PC-9 (cell line): ENCODE measurements at regions not wholly inside any gene's neighbourhood (a gene's known extent, or its start where the extent isn't known, plus 50 kb on each side); places are given as distances from the start of the nearest gene placed in this dataset.

Experiments
- BruUV-seq: library from RNA; stranded (reverse); fragments of 400-500 nt; replicated peaks from 2 replicates; lab custom pipeline; 2021; lab: Mats Ljungman, UMichigan
- CTCF ChIA-PET: fragments of 300-600 bp; sonication (Branson Sonifier 250); formaldehyde crosslinking; loops from one replicate; lab custom pipeline; 2022; ENCODE audit warnings: antibody characterized with exemption; lab: Charles Lee
- POLR2A ChIA-PET: fragments of 300-600 bp; sonication (Branson Sonifier 250); formaldehyde crosslinking; loops from one replicate; lab custom pipeline; 2022; ENCODE audit warnings: antibody characterized with exemption; ENCODE audit not compliant: unreplicated experiment; lab: Charles Lee
- DNase-seq, 2 experiments: peaks; one replicate each; pipeline versions ENCODE4 v3.0.0 to v3.0.0-alpha.2; 2015 to 2022; ENCODE audit warnings: mixed read lengths in 1 of 2
- H2AFZ ChIP-seq: fragments of 200-600 bp; sonication (generic); 2 replicates; pipeline ENCODE4 v1.8.1; 2017; ENCODE audit warnings: antibody characterized with exemption
- H3F3A ChIP-seq: fragments of 200-600 bp; sonication (generic); 2 replicates; pipeline ENCODE4 v1.8.1; 2017; ENCODE audit warnings: antibody characterized with exemption, mild to moderate bottlenecking, low read depth; ENCODE audit not compliant: insufficient read depth
- H3K27ac ChIP-seq: fragments of 200-600 bp; sonication (generic); 2 replicates; pipeline ENCODE4 v1.6.1; 2016; ENCODE audit warnings: mixed run types
- H3K27me3 ChIP-seq: fragments of 200-600 bp; sonication (generic); 2 replicates; pipeline ENCODE4 v1.6.1; 2016; ENCODE audit warnings: low read depth, mixed run types; ENCODE audit not compliant: insufficient read depth
- H3K36me3 ChIP-seq: fragments of 200-600 bp; sonication (generic); 2 replicates; pipeline ENCODE4 v1.6.1; 2016; ENCODE audit warnings: low read depth, mixed run types
- H3K4me1 ChIP-seq: fragments of 200-600 bp; sonication (generic); replicated peaks from 2 replicates; pipeline ENCODE4 v1.6.1; 2016; ENCODE audit warnings: mixed run types; ENCODE audit not compliant: insufficient read depth
- H3K4me2 ChIP-seq: fragments of 200-600 bp; sonication (generic); 2 replicates; pipeline ENCODE4 v1.6.1; 2017; ENCODE audit warnings: mixed run types
- H3K4me3 ChIP-seq: fragments of 200-600 bp; sonication (generic); 2 replicates; pipeline ENCODE4 v1.6.1; 2016; ENCODE audit warnings: mixed run types
- H3K79me2 ChIP-seq: fragments of 200-600 bp; sonication (generic); 2 replicates; pipeline ENCODE4 v1.6.1; 2017; ENCODE audit warnings: low read depth, mixed run types
- H3K9me2 ChIP-seq: fragments of 200-600 bp; sonication (generic); 2 replicates; pipeline ENCODE4 v1.8.1; 2017; ENCODE audit warnings: mild to moderate bottlenecking; ENCODE audit not compliant: insufficient read depth
- H3K9me3 ChIP-seq: fragments of 200-600 bp; sonication (generic); 2 replicates; pipeline ENCODE4 v1.8.1; 2016; ENCODE audit warnings: low read depth; ENCODE audit not compliant: insufficient read depth
- H4K20me1 ChIP-seq: fragments of 200-600 bp; sonication (generic); 2 replicates; pipeline ENCODE4 v1.8.1; 2017; ENCODE audit not compliant: insufficient read depth
- CTCF ChIP-seq: fragments of 200-600 bp; sonication (generic); conservative IDR thresholded peaks from 2 replicates; pipeline ENCODE4 v1.6.1; 2017; ENCODE audit warnings: mixed run types, antibody characterized with exemption, mild to moderate bottlenecking, moderate library complexity
- EZH2 ChIP-seq: fragments of 200-600 bp; sonication (generic); IDR thresholded peaks from 2 replicates; pipeline ENCODE4 v1.8.0; 2017; ENCODE audit warnings: antibody characterized with exemption, low read depth
- intact Hi-C: fragments of 100-400 bp; cut with micrococcal nuclease; formaldehyde crosslinking; loops from one replicate; pipeline ENCODE4 v1.10.0; 2022; ENCODE audit not compliant: unreplicated experiment

GRCh38 chr2:120488531-120488930 lies 142.6 kb downstream of the INHBB start:
- intact Hi-C loops: no loop called here
- H3K9me3 ChIP-seq: no peaks in the 10 kb centered on the region
- H3K36me3 ChIP-seq: no peaks in the 10 kb centered on the region
- H4K20me1 ChIP-seq: no peaks in the 10 kb centered on the region
- peaks cover 12% of the 10 kb centered on the region for H3F3A ChIP-seq
- no peaks in the 10 kb centered on the region for H3K9me2 ChIP-seq
- POLR2A ChIA-PET: no interaction called here
- TF ChIP-seq EZH2 (no peak), CTCF (no peak)
- no peak overlapping the region for H3K4me2 ChIP-seq
- CTCF ChIA-PET: no interaction called here
- no peaks in the 10 kb centered on the region for H3K27me3 ChIP-seq
- no peak overlapping the region for H2AFZ ChIP-seq
- peaks cover 19% of the 10 kb centered on the region for H3K4me1 ChIP-seq
- DNase-seq: no peak
- BruUV-seq: no TSS peak
- H3K4me3 ChIP-seq: no peak overlapping the region
- H3K79me2 ChIP-seq: no peaks in the 10 kb centered on the region
- H3K27ac ChIP-seq: no peak overlapping the region

- Histone ChIP-seq H4K20me1 (no peaks in the 10 kb centered on the region), H3K27ac (no peak overlapping the region), H3K36me3 (no peaks in the 10 kb centered on the region), H3K9me3 (no peaks in the 10 kb centered on the region), H3K9me2 (no peaks in the 10 kb centered on the region), H3K4me3 (no peak overlapping the region), H3K27me3 (no peaks in the 10 kb centered on the region), H3K4me1 (peaks cover 19% of the 10 kb centered on the region), H3K4me2 (no peak overlapping the region), H3F3A (peaks cover 12% of the 10 kb centered on the region), H2AFZ (no peak overlapping the region), H3K79me2 (no peaks in the 10 kb centered on the region)
- ChIA-PET POLR2A (no interaction called here), CTCF (no interaction called here)
- no TSS peak for BruUV-seq
- TF ChIP-seq EZH2: no peak
- no peak for TF ChIP-seq CTCF
- intact Hi-C loops: no loop called here
- DNase-seq: no peak
These were observed 143.1 kb downstream of the INHBB start for GRCh38 chr2:120489023-120489422.

GRCh38 chr2:120490091-120490798 lies 144.3 kb downstream of the INHBB start:
- H3K4me3 ChIP-seq: no peak overlapping the region
- no peak overlapping the region for H3K4me2 ChIP-seq
- no peak overlapping the region for H3K27ac ChIP-seq
- no peak for DNase-seq
- H3K9me2 ChIP-seq: no peaks in the 10 kb centered on the region
- TF ChIP-seq EZH2: no peak
- no peak for TF ChIP-seq CTCF
- CTCF ChIA-PET: interaction anchor here (0.5 kb wide), 1 partner anchor 164 kb away, joined by 3 read pairs; no protein-coding TSS in a partner anchor
- intact Hi-C loops: no loop called here
- H2AFZ ChIP-seq: no peak overlapping the region
- peaks cover 19% of the 10 kb centered on the region for H3K4me1 ChIP-seq
- H3K79me2 ChIP-seq: no peaks in the 10 kb centered on the region
- H3K27me3 ChIP-seq: no peaks in the 10 kb centered on the region
- peaks cover 19% of the 10 kb centered on the region for H3F3A ChIP-seq
- BruUV-seq: no TSS peak
- no peaks in the 10 kb centered on the region for H3K9me3 ChIP-seq
- H3K36me3 ChIP-seq: no peaks in the 10 kb centered on the region
- POLR2A ChIA-PET: no interaction called here
- H4K20me1 ChIP-seq: no peaks in the 10 kb centered on the region
